ENCODE measurements at regions not wholly inside any gene's neighbourhood (a gene's known extent, or its start where the extent isn't known, plus 50 kb on each side); places are given as distances from the start of the nearest gene placed in this dataset.

- Histone ChIP-seq H3K27me3 (ENCODE audit: control insufficient read depth, insufficient read depth, low read length) (no peaks in the 10 kb centered on the region), H3K36me3 (ENCODE audit: control insufficient read depth, insufficient read depth, low read length) (no peaks in the 10 kb centered on the region), H3K27ac (no peak overlapping the region), H2AFZ (no peak overlapping the region), H3K4me1 (no peaks in the 10 kb centered on the region), H3K9ac (no peak overlapping the region), H3K4me3 (ENCODE audit: low read depth, low read length) (no peak overlapping the region), H3K79me2 (no peaks in the 10 kb centered on the region), H3K9me3 (ENCODE audit: control insufficient read depth, low read length) (no peaks in the 10 kb centered on the region), H3K4me2 (ENCODE audit: low read length) (no peak overlapping the region)
- TF ChIP-seq, protein P1, sequence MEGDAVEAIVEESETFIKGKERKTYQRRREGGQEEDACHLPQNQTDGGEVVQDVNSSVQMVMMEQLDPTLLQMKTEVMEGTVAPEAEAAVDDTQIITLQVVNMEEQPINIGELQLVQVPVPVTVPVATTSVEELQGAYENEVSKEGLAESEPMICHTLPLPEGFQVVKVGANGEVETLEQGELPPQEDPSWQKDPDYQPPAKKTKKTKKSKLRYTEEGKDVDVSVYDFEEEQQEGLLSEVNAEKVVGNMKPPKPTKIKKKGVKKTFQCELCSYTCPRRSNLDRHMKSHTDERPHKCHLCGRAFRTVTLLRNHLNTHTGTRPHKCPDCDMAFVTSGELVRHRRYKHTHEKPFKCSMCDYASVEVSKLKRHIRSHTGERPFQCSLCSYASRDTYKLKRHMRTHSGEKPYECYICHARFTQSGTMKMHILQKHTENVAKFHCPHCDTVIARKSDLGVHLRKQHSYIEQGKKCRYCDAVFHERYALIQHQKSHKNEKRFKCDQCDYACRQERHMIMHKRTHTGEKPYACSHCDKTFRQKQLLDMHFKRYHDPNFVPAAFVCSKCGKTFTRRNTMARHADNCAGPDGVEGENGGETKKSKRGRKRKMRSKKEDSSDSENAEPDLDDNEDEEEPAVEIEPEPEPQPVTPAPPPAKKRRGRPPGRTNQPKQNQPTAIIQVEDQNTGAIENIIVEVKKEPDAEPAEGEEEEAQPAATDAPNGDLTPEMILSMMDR (IDR thresholded peaks at IDR 0.05), result no peak
Measured at GRCh38 chr20:22921595-22922421, 113.3 kb upstream of the SSTR4 start.

GRCh38 chr20:22922987-22923386, 112.1 kb upstream of the SSTR4 start:
- Histone ChIP-seq H2AFZ (no peak overlapping the region), H3K79me2 (no peaks in the 10 kb centered on the region), H3K4me2 (ENCODE audit: low read length) (no peak overlapping the region), H3K4me1 (no peaks in the 10 kb centered on the region), H3K4me3 (ENCODE audit: low read depth, low read length) (no peak overlapping the region), H3K9me3 (ENCODE audit: control insufficient read depth, low read length) (no peaks in the 10 kb centered on the region), H3K27ac (no peak overlapping the region), H3K9ac (no peak overlapping the region), H3K36me3 (ENCODE audit: control insufficient read depth, insufficient read depth, low read length) (no peaks in the 10 kb centered on the region), H3K27me3 (ENCODE audit: control insufficient read depth, insufficient read depth, low read length) (no peaks in the 10 kb centered on the region)
- TF ChIP-seq, protein P1 (IDR thresholded peaks at IDR 0.05), result no peak

DNA sequence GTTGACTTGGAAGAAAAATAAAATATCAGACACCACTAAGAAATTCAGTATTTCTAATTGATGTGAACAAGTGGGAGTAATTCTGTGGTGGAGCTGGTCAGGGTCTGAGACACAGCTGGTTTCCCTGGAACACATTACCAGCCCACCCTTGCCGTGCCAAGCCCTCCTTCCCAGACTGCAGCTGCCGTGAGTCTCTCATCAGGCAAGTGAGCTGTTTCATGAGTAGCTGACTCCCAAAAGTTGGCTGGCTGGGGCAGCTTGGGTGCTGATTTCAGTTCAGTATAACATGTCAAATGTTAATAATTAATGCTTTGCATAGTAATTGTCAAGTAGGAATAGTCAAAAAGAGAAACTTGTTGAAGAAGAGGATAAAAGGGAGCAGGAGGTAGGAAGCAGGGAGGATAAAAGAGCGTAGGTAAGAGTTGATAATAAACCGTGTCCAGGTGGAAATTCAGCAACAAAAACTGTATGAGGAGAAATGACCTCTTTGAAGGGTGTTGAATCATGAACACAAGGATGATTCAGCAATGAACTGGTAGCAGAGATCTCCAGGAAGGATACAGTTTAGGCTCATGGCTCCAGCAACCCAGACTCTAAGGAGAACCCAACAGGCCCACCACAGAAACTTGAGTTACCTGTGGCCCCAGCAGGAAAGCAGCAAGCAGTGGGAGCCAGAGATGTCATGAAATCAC, 110.9 kb upstream of the SSTR4 start:
- no peaks in the 10 kb centered on the region for H3K4me1 ChIP-seq
- no peak overlapping the region for H3K4me3 ChIP-seq (ENCODE audit: low read depth, low read length)
- no peak overlapping the region for H3K27ac ChIP-seq
- H3K9me3 ChIP-seq (ENCODE audit: control insufficient read depth, low read length), result no peaks in the 10 kb centered on the region
- H3K27me3 ChIP-seq (ENCODE audit: control insufficient read depth, insufficient read depth, low read length), result no peaks in the 10 kb centered on the region
- H3K79me2 ChIP-seq, result no peaks in the 10 kb centered on the region
- no peak overlapping the region for H3K9ac ChIP-seq
- TF ChIP-seq, protein P1 (IDR thresholded peaks at IDR 0.05), result no peak
- H2AFZ ChIP-seq, result no peak overlapping the region
- H3K36me3 ChIP-seq (ENCODE audit: control insufficient read depth, insufficient read depth, low read length), result no peaks in the 10 kb centered on the region
- H3K4me2 ChIP-seq (ENCODE audit: low read length), result no peak overlapping the region

DNA sequence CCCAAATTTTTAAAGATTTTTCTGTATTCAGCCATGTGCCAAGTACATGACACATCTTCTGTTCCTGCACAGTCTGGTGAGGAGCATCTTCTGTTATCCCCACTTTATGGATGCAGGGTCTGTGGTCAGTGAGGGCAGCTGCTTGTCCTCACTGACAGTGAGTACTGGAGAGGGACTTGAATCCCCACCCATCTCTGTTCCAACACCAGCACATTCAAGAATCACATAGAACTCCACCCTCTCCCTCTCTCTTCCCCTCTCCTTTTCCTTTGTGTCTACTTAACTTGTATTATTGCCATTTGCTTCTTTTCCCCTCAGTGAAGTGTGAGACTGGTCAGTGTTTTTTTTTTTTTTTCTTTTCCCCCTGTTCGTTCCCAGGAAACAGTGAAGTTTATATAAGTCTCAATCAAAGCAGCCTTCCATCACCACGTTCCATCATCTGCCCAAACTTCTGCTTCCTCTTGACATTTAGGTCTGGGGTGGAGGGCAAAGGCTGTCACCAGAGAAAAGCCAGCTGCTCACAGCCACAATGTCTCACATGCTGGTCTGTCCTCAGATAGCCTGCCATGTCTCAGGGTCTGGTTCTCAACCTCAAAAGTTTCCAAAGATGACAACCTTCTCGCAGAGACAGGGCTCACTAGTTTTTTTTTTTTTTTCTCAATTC, 110.0 kb upstream of the SSTR4 start:
- H3K27ac ChIP-seq, result no peak overlapping the region
- H3K4me1 ChIP-seq, result no peaks in the 10 kb centered on the region
- no peaks in the 10 kb centered on the region for H3K79me2 ChIP-seq
- H3K9ac ChIP-seq, result no peak overlapping the region
- no peaks in the 10 kb centered on the region for H3K9me3 ChIP-seq (ENCODE audit: control insufficient read depth, low read length)
- no peak overlapping the region for H2AFZ ChIP-seq
- no peaks in the 10 kb centered on the region for H3K27me3 ChIP-seq (ENCODE audit: control insufficient read depth, insufficient read depth, low read length)
- no peak overlapping the region for H3K4me2 ChIP-seq (ENCODE audit: low read length)
- no peak overlapping the region for H3K4me3 ChIP-seq (ENCODE audit: low read depth, low read length)
- H3K36me3 ChIP-seq (ENCODE audit: control insufficient read depth, insufficient read depth, low read length), result no peaks in the 10 kb centered on the region
- TF ChIP-seq, protein P1 (IDR thresholded peaks at IDR 0.05), result no peak
